Lower leg skin (tissue), 4 donors: ENCODE measurements at regions not wholly inside any gene's neighbourhood (a gene's known extent, or its start where the extent isn't known, plus 50 kb on each side); places are given as distances from the start of the nearest gene placed in this dataset.

Experiments
- DNase-seq, 2 donors: peaks; one replicate each; pipeline ENCODE4 v3.0.0-alpha.2; 2019; ENCODE audit warnings: low spot score in 2 of 2
- H3K4me3 ChIP-seq: fragments of 200-600 bp; sonication (generic); 2 replicates; pipeline ENCODE4 v1.5.1; 2017; ENCODE audit warnings: mild to moderate bottlenecking, low read depth; ENCODE audit not compliant: poor library complexity, severe bottlenecking
- CTCF ChIP-seq, 3 donors: fragments of 450-650 bp; IDR thresholded peaks; one replicate each; pipeline ENCODE4 v1.5.1; 2016; ENCODE audit warnings: antibody characterized with exemption in 3 of 3, mild to moderate bottlenecking in 3 of 3, moderate library complexity in 2 of 3
- POLR2A ChIP-seq, 2 donors: fragments of 450-650 bp; IDR thresholded peaks; one replicate each; pipeline ENCODE4 v1.6.1; 2016 to 2017; ENCODE audit warnings: antibody characterized with exemption in 2 of 2, mild to moderate bottlenecking in 1 of 2, moderate library complexity in 1 of 2
- WGBS, 2 donors: methylation state at CpG; one replicate each; pipeline ENCODE4 v1.1.5; 2018; 5-methylcytosine and 5-hydroxymethylcytosine counted together
- intact Hi-C: fragments of 100-400 bp; cut with DNase I; formaldehyde crosslinking; loops from one replicate; pipeline ENCODE4 v1.15.0; 2023; ENCODE audit warnings: low total_unique reads

DNA sequence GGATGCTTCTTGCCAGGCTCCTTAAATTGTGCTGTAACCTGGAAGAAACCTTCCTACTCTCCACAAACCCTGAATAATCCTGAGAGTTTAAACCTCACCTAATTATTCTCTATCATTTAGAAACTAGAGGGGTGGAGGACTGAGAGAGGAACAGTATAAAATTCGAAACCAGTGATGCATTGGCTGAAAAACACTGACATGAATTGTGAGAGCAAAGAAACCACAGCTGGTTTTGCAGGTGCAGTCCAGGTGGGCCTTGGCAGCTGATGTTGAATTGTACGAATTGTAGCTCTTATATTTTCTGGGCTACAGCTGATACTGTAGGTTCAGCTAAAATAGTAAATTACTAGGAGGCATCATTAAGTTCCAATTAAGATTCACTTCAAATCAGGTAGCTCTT, 227.0 kb upstream of the SLITRK5 start:
- WGBS, 2 donors, result 24 to 27% methylated on average over 2 of the region's 2 CpGs
- intact Hi-C loops, result no loop called here
- no peak for DNase-seq
- TF ChIP-seq CTCF (IDR thresholded peaks at IDR 0.05) (no peak), POLR2A (IDR thresholded peaks at IDR 0.05) (no peak)
- H3K4me3 ChIP-seq, result no peak overlapping the region

GRCh38 chr13:87452281-87452680, 218.9 kb upstream of the SLITRK5 start:
- H3K4me3 ChIP-seq, result no peak overlapping the region
- WGBS, 2 donors, result 83% methylated on average over 2 of the region's 2 CpGs
- no peak for DNase-seq
- intact Hi-C loops, result no loop called here
- TF ChIP-seq POLR2A (IDR thresholded peaks at IDR 0.05) (no peak), CTCF (IDR thresholded peaks at IDR 0.05) (no peak)

- intact Hi-C loops, result no loop called here
Measured at GRCh38 chr13:87453244-87453643, 217.9 kb upstream of the SLITRK5 start.

DNA sequence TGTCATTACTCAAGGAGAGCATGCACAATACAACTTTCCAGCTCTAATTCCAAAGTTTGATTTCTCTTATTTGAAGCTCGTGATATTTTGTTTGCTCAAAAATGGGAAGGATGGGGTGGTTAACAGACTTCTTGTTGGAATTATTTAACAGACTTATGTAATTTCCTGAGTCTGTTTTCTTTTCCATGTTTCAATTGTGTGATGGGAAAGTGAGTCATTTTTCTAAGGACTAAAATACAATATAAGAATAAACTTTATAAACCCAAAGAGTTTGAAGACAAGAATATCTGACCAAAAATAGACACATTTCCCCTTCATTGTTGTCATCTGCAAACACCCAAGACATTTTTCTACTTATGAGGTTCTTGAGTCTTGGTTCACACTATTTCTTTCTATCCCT, 211.8 kb upstream of the SLITRK5 start:
- DNase-seq, result no peak
- H3K4me3 ChIP-seq, result no peak overlapping the region
- 50 to 74% methylated on average over 1 of the region's 1 CpG for WGBS, 2 donors
- TF ChIP-seq POLR2A (IDR thresholded peaks at IDR 0.05) (no peak), CTCF (IDR thresholded peaks at IDR 0.05) (no peak)
- intact Hi-C loops, result no loop called here

More at GRCh38 chr13:87453244-87453643, 217.9 kb upstream of the SLITRK5 start:
- no peak overlapping the region for H3K4me3 ChIP-seq
- DNase-seq, result no peak
- 54 to 60% methylated on average over 1 of the region's 1 CpG for WGBS, 2 donors
- TF ChIP-seq POLR2A (IDR thresholded peaks at IDR 0.05) (no peak), CTCF (IDR thresholded peaks at IDR 0.05) (no peak)

GRCh38 chr13:87497426-87497825, 173.7 kb upstream of the SLITRK5 start:
- H3K4me3 ChIP-seq, result no peak overlapping the region
- TF ChIP-seq POLR2A (IDR thresholded peaks at IDR 0.05) (no peak), CTCF (IDR thresholded peaks at IDR 0.05) (no peak)
- no peak for DNase-seq
- intact Hi-C loops, result no loop called here
- WGBS, 2 donors, result 62 to 65% methylated on average over 2 of the region's 2 CpGs

DNA sequence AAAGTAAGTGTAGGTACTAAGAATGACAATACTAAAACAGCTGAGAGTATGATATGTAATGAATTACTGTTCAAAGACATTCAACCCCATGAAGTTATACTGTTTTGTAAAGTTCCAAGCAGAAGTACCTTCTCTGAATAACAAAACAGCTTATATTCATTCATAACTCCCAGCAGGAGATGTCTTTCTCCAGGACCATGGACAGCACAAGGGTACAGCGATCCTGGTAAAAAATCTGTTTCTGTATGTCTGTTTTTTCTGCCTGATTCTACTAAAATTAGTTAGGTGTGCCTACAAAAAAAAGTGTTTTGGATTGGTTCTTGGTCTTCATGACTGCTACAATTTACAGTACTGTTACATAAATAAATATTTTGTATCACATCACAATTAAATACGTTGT, 172.5 kb upstream of the SLITRK5 start:
- intact Hi-C loops, result no loop called here
- WGBS, 2 donors, result 38 to 45% methylated on average over 2 of the region's 2 CpGs
- TF ChIP-seq POLR2A (IDR thresholded peaks at IDR 0.05), result no peak
- no peak for TF ChIP-seq CTCF (IDR thresholded peaks at IDR 0.05)
- no peak for DNase-seq
- no peak overlapping the region for H3K4me3 ChIP-seq
